ENCODE measurements at regions not wholly inside any gene's neighbourhood (a gene's known extent, or its start where the extent isn't known, plus 50 kb on each side); places are given as distances from the start of the nearest gene placed in this dataset.

- TF ChIP-seq TEAD4 (IDR thresholded peaks at IDR 0.05; ENCODE audit: borderline replicate concordance, insufficient read depth) (no peak), ZBTB33 (IDR thresholded peaks at IDR 0.05; ENCODE audit: borderline replicate concordance, low read depth) (no peak), GATA2 (CRISPR knock-in tag; IDR thresholded peaks at IDR 0.05) (no peak), RCOR1 (IDR thresholded peaks at IDR 0.05; ENCODE audit: low read length) (no peak), SMC3 (IDR thresholded peaks at IDR 0.05; ENCODE audit: low read depth, low read length) (no peak), RFX5 (IDR thresholded peaks at IDR 0.05; ENCODE audit: low read length) (no peak), CHD2 (IDR thresholded peaks at IDR 0.05; ENCODE audit: low read length, partially characterized antibody) (no peak), RXRA (IDR thresholded peaks at IDR 0.05; ENCODE audit: borderline replicate concordance, low read depth) (no peak), NFIC (IDR thresholded peaks at IDR 0.05; ENCODE audit: borderline replicate concordance) (no peak), EZH2phosphoT487 (IDR thresholded peaks at IDR 0.05; ENCODE audit: borderline replicate concordance, low read depth) (no peak)
Observed at GRCh38 chr6:14844411-14844810, 401.5 kb upstream of the JARID2 start (continued).

GRCh38 chr6:14848019-14848418, 397.9 kb upstream of the JARID2 start:
- no peaks in the 10 kb centered on the region for H3K36me3 ChIP-seq (replicated peaks in 1 of 2; ENCODE audit: control insufficient read depth in 1 of 2, insufficient read depth in 2 of 2, low read length in 1 of 2)
- no peak for DNase-seq
- 58% methylated on average over 3 of the region's 3 CpGs for WGBS (ENCODE audit: low lambda C conversion rate)
- TF ChIP-seq, protein P1, sequence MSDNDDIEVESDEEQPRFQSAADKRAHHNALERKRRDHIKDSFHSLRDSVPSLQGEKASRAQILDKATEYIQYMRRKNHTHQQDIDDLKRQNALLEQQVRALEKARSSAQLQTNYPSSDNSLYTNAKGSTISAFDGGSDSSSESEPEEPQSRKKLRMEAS (IDR thresholded peaks at IDR 0.05; ENCODE audit: low read depth), result no peak
- no peak for TF ChIP-seq RCOR1 (IDR thresholded peaks at IDR 0.05; ENCODE audit: low read length)
- no peak for TF ChIP-seq RXRA (IDR thresholded peaks at IDR 0.05; ENCODE audit: borderline replicate concordance, low read depth)
- TF ChIP-seq FOSL2 (IDR thresholded peaks at IDR 0.05; ENCODE audit: borderline replicate concordance, low read depth), result no peak
- H3K4me1 ChIP-seq (ENCODE audit: control insufficient read depth in 1 of 2, insufficient read depth in 2 of 2, low read depth in 1 of 2, low read length in 1 of 2), result no peaks in the 10 kb centered on the region
- H3K9me2 ChIP-seq, result no peaks in the 10 kb centered on the region
- CTCF ChIA-PET, result no interaction called here
- H3K27ac ChIP-seq (ENCODE audit: low read depth in 2 of 2, low read length in 1 of 2), result no peak overlapping the region
- H3K79me2 ChIP-seq (ENCODE audit: insufficient read depth), result no peaks in the 10 kb centered on the region
- H3K4me2 ChIP-seq, result no peak overlapping the region
- no peak overlapping the region for H3K4me3 ChIP-seq (ENCODE audit: low read depth in 2 of 2, low read length in 1 of 2)
- H2AFZ ChIP-seq (ENCODE audit: low read depth), result no peak overlapping the region
- POLR2A ChIA-PET, result no interaction called here
- no peaks in the 10 kb centered on the region for H4K20me1 ChIP-seq (ENCODE audit: insufficient read depth)
- H3F3A ChIP-seq (replicated peaks; ENCODE audit: insufficient read depth), result no peaks in the 10 kb centered on the region
- no peaks in the 10 kb centered on the region for H3K9me3 ChIP-seq
- H3K9ac ChIP-seq, result no peak overlapping the region
- no peaks in the 10 kb centered on the region for H3K27me3 ChIP-seq (ENCODE audit: insufficient read depth)

- H2AFZ ChIP-seq (ENCODE audit: low read depth), result no peak overlapping the region
- H3K9me3 ChIP-seq, result no peaks in the 10 kb centered on the region
- no peaks in the 10 kb centered on the region for H3K27me3 ChIP-seq (ENCODE audit: insufficient read depth)
- H3K9ac ChIP-seq, result no peak overlapping the region
- no peak overlapping the region for H3K27ac ChIP-seq (ENCODE audit: low read depth in 2 of 2, low read length in 1 of 2)
- H3K36me3 ChIP-seq (replicated peaks in 1 of 2; ENCODE audit: control insufficient read depth in 1 of 2, insufficient read depth in 2 of 2, low read length in 1 of 2), result no peaks in the 10 kb centered on the region
- H3K4me3 ChIP-seq (ENCODE audit: low read depth in 2 of 2, low read length in 1 of 2), result no peak overlapping the region
- ChIA-PET CTCF (interaction anchor here (1.0 kb wide), 1 partner anchor 27 kb away, joined by 3 read pairs; no protein-coding TSS in a partner anchor), POLR2A (no interaction called here)
- H3K4me2 ChIP-seq, result no peak overlapping the region
- no peak for TF ChIP-seq MEF2A (IDR thresholded peaks at IDR 0.05; ENCODE audit: borderline replicate concordance, low read depth)
- no peaks in the 10 kb centered on the region for H4K20me1 ChIP-seq (ENCODE audit: insufficient read depth)
- no peaks in the 10 kb centered on the region for H3F3A ChIP-seq (replicated peaks; ENCODE audit: insufficient read depth)
- H3K4me1 ChIP-seq (ENCODE audit: control insufficient read depth in 1 of 2, insufficient read depth in 2 of 2, low read depth in 1 of 2, low read length in 1 of 2), result no peaks in the 10 kb centered on the region
- no peak for DNase-seq
- H3K79me2 ChIP-seq (ENCODE audit: insufficient read depth), result no peaks in the 10 kb centered on the region
- no peaks in the 10 kb centered on the region for H3K9me2 ChIP-seq
Observed at GRCh38 chr6:14849185-14849584, 396.7 kb upstream of the JARID2 start.

All from SK-N-SH (cell line).